Astrocyte of the spinal cord (primary cell): ENCODE measurements at regions not wholly inside any gene's neighbourhood (a gene's known extent, or its start where the extent isn't known, plus 50 kb on each side); places are given as distances from the start of the nearest gene placed in this dataset.

ENCODE experiments used
- DNase-seq: peaks from one replicate; pipeline ENCODE4 v3.0.0; 2011; ENCODE audit warnings: low read depth, low spot score
- H3K4me3 ChIP-seq: 2 replicates; pipeline ENCODE4 v1.5.1; 2011; ENCODE audit warnings: low read depth, mild to moderate bottlenecking, low read length, moderate library complexity
- CTCF ChIP-seq: IDR thresholded peaks from 2 replicates; pipeline ENCODE4 v1.5.1; 2012; ENCODE audit warnings: low read depth, mild to moderate bottlenecking, low read length, inconsistent platforms
- in situ Hi-C: cut with HindIII; loops from 2 replicates; pipeline ENCODE4 v1.10.0; 2017; ENCODE audit warnings: low sequenced_read_pairs

- in situ Hi-C loops, result no loop called here
- TF ChIP-seq CTCF, result no peak
- no peak overlapping the region for H3K4me3 ChIP-seq
- no peak for DNase-seq
Measured at GRCh38 chr2:5995832-5996231, 303.6 kb downstream of the SOX11 start.

GRCh38 chr2:6008186-6008585, 316.0 kb downstream of the SOX11 start:
- in situ Hi-C loops, result no loop called here
- no peak overlapping the region for H3K4me3 ChIP-seq
- no peak for DNase-seq
- TF ChIP-seq CTCF, result no peak

- no peak overlapping the region for H3K4me3 ChIP-seq
- in situ Hi-C loops, result no loop called here
- no peak for TF ChIP-seq CTCF
- DNase-seq, result no peak
Measured at GRCh38 chr2:6008726-6009125, 316.5 kb downstream of the SOX11 start.

- H3K4me3 ChIP-seq, result no peak overlapping the region
- DNase-seq, result no peak
- in situ Hi-C loops, result no loop called here
- no peak for TF ChIP-seq CTCF
Measured at GRCh38 chr2:6010163-6010562, 318.0 kb downstream of the SOX11 start.

- TF ChIP-seq CTCF, result no peak
- H3K4me3 ChIP-seq, result no peak overlapping the region
- no peak for DNase-seq
- in situ Hi-C loops, result no loop called here
Measured at GRCh38 chr2:6011921-6012320, 319.7 kb downstream of the SOX11 start.

- DNase-seq, result no peak
- H3K4me3 ChIP-seq, result no peak overlapping the region
- no peak for TF ChIP-seq CTCF
- in situ Hi-C loops, result no loop called here
Measured at GRCh38 chr2:6017736-6018286, 325.6 kb downstream of the SOX11 start.

- no peak overlapping the region for H3K4me3 ChIP-seq
- DNase-seq, result no peak
- no peak for TF ChIP-seq CTCF
- in situ Hi-C loops, result no loop called here
Measured at GRCh38 chr2:6024229-6024628, 332.0 kb downstream of the SOX11 start.
